SK-N-SH (cell line): ENCODE measurements at regions not wholly inside any gene's neighbourhood (a gene's known extent, or its start where the extent isn't known, plus 50 kb on each side); places are given as distances from the start of the nearest gene placed in this dataset.
"Not testable (repeated sequence)": the region's sequence is repeated elsewhere in the genome, so short reads cannot be mapped to it uniquely, and the experiment has no call there.

Source experiments
- CTCF ChIA-PET: fragments of 300-600, 350-600 bp; formaldehyde crosslinking; extraction: SDS; loops from one replicate; lab custom pipeline; 2021; lab: Yijun Ruan, JAX
- POLR2A ChIA-PET: fragments of 350-600 bp; sonication (Branson Sonifier 250); formaldehyde crosslinking; extraction: SDS; loops from one replicate; lab custom pipeline; 2020; ENCODE audit warnings: antibody characterized with exemption, inconsistent platforms; lab: Yijun Ruan, JAX
- DNase-seq: peaks from one replicate; pipeline ENCODE4 v3.0.0; 2012
- H2AFZ ChIP-seq: fragments of 200-600 bp; sonication (generic); 2 replicates; pipeline ENCODE4 v1.8.1; 2016; ENCODE audit warnings: antibody characterized with exemption, mild to moderate bottlenecking, low read depth
- H3F3A ChIP-seq: fragments of 200-600 bp; sonication (generic); replicated peaks from 2 replicates; pipeline ENCODE3; 2016; ENCODE audit warnings: antibody characterized with exemption, mild to moderate bottlenecking; ENCODE audit not compliant: insufficient read depth
- H3K27ac ChIP-seq, 2 experiments: fragments of 200-500 bp in 1 of 2; fragments of 200-600 bp in 1 of 2; sonication (Bioruptor generic) in 1 of 2; sonication (generic), shearing (Covaris generic) in 1 of 2; 2 replicates each; pipeline versions ENCODE4 v1.5.1 to v1.6.1; 2014 to 2016; ENCODE audit warnings: low read depth in 2 of 2, inconsistent platforms in 1 of 2, low read length in 1 of 2, mild to moderate bottlenecking in 1 of 2, mixed read lengths in 1 of 2
- H3K27me3 ChIP-seq: fragments of 200-600 bp; sonication (generic), shearing (Covaris generic); 2 replicates; pipeline ENCODE4 v1.6.1; 2016; ENCODE audit warnings: mixed run types; ENCODE audit not compliant: insufficient read depth
- H3K36me3 ChIP-seq, 2 experiments: fragments of 200-500 bp in 1 of 2; fragments of 200-600 bp in 1 of 2; sonication (Bioruptor generic) in 1 of 2; sonication (generic) in 1 of 2; replicated peaks in 1 of 2; 2 replicates each; pipeline versions ENCODE3 to v1.5.1; 2014 to 2016; ENCODE audit warnings: low read length in 1 of 2, mild to moderate bottlenecking in 1 of 2; ENCODE audit not compliant: insufficient read depth in 2 of 2, control insufficient read depth in 1 of 2
- H3K4me1 ChIP-seq, 2 experiments: fragments of 200-500 bp in 1 of 2; fragments of 200-600 bp in 1 of 2; sonication (Bioruptor generic) in 1 of 2; sonication (generic), shearing (Covaris generic) in 1 of 2; 2 replicates each; pipeline versions ENCODE4 v1.5.1 to v1.6.1; 2014 to 2016; ENCODE audit warnings: low read depth in 1 of 2, low read length in 1 of 2, mixed run types in 1 of 2; ENCODE audit not compliant: insufficient read depth in 2 of 2, control insufficient read depth in 1 of 2
- H3K4me2 ChIP-seq: fragments of 200-600 bp; sonication (generic), shearing (Covaris generic); 2 replicates; pipeline ENCODE4 v1.6.1; 2017; ENCODE audit warnings: mixed run types
- H3K4me3 ChIP-seq, 2 experiments: fragments of 200-500 bp in 1 of 2; fragments of 200-600 bp in 1 of 2; sonication (Bioruptor generic) in 1 of 2; sonication (generic), shearing (Covaris generic) in 1 of 2; 2 replicates each; pipeline versions ENCODE4 v1.5.1 to v1.8.1; 2014 to 2016; ENCODE audit warnings: low read depth in 2 of 2, inconsistent platforms in 1 of 2, low read length in 1 of 2, mild to moderate bottlenecking in 1 of 2, mixed read lengths in 1 of 2, moderate library complexity in 1 of 2
- H3K79me2 ChIP-seq: fragments of 200-600 bp; sonication (generic); 2 replicates; pipeline ENCODE4 v1.8.1; 2017; ENCODE audit warnings: mild to moderate bottlenecking; ENCODE audit not compliant: insufficient read depth
- H3K9ac ChIP-seq: fragments of 200-600 bp; sonication (generic); 2 replicates; pipeline ENCODE4 v1.6.1; 2017; ENCODE audit warnings: mixed run types
- H3K9me2 ChIP-seq: fragments of 200-600 bp; sonication (generic); 2 replicates; pipeline ENCODE4 v1.6.1; 2017; ENCODE audit warnings: mixed run types
- H3K9me3 ChIP-seq: fragments of 200-600 bp; sonication (generic); 2 replicates; pipeline ENCODE4 v1.6.1; 2017; ENCODE audit warnings: mixed run types, mild to moderate bottlenecking, moderate library complexity
- H4K20me1 ChIP-seq: fragments of 200-600 bp; sonication (generic); 2 replicates; pipeline ENCODE4 v1.6.1; 2017; ENCODE audit warnings: mild to moderate bottlenecking, mixed run types; ENCODE audit not compliant: insufficient read depth
- CHD2 ChIP-seq: fragments of 150-350 bp; IDR thresholded peaks from 2 replicates; pipeline ENCODE4 v1.6.1; 2018; ENCODE audit warnings: low read length; ENCODE audit not compliant: partially characterized antibody
- ELF1 ChIP-seq: IDR thresholded peaks from 2 replicates; pipeline ENCODE4 v1.4.0; 2012
- EZH2phosphoT487 ChIP-seq: fragments of 200-600 bp; sonication (generic); IDR thresholded peaks from 2 replicates; pipeline ENCODE4 v1.6.1; 2017; ENCODE audit warnings: low read depth, mixed run types, mild to moderate bottlenecking, antibody characterized with exemption, moderate library complexity, borderline replicate concordance
- FOXM1 ChIP-seq: IDR thresholded peaks from 2 replicates; pipeline ENCODE4 v1.4.0; 2012; ENCODE audit warnings: low read depth, mild to moderate bottlenecking
- GATA2 ChIP-seq: sonication (generic); formaldehyde crosslinking; IDR thresholded peaks from 2 replicates; pipeline ENCODE4 v1.5.0; 2020; ENCODE audit warnings: mild to moderate bottlenecking, missing genetic modification reagents
- MAX ChIP-seq: IDR thresholded peaks from 2 replicates; pipeline ENCODE4 v1.4.0; 2012; ENCODE audit warnings: low read depth
- POLR2AphosphoS5 ChIP-seq: IDR thresholded peaks from 2 replicates; pipeline ENCODE4 v1.6.1; 2012; ENCODE audit warnings: low read depth, low read length
- RAD21 ChIP-seq: IDR thresholded peaks from 2 replicates; pipeline ENCODE4 v1.6.1; 2012; ENCODE audit warnings: mild to moderate bottlenecking, low read length
- RFX5 ChIP-seq: IDR thresholded peaks from 2 replicates; pipeline ENCODE4 v1.6.1; 2012; ENCODE audit warnings: mild to moderate bottlenecking, improper control_type of control experiment, low read length
- SIN3A ChIP-seq: IDR thresholded peaks from 2 replicates; pipeline ENCODE4 v1.6.1; 2012; ENCODE audit warnings: low read depth, mild to moderate bottlenecking, low read length, moderate library complexity, borderline replicate concordance
- SMC3 ChIP-seq: IDR thresholded peaks from 2 replicates; pipeline ENCODE4 v1.6.1; 2012; ENCODE audit warnings: low read depth, low read length, improper control_type of control experiment
- TAF1 ChIP-seq: IDR thresholded peaks from 2 replicates; pipeline ENCODE4 v1.6.1; 2012; ENCODE audit warnings: low read depth, mild to moderate bottlenecking, low read length, moderate library complexity, borderline replicate concordance
- WGBS: methylation state at CpG from one replicate; pipeline ENCODE4 v1.1.6; 2017; ENCODE audit warnings: low lambda C conversion rate; 5-methylcytosine and 5-hydroxymethylcytosine counted together
- TF ChIP-seq, protein P1 (sequence below): fragments of 150-350 bp; IDR thresholded peaks from 2 replicates; pipeline ENCODE4 v1.6.1; 2017; ENCODE audit warnings: antibody characterized with exemption, low read length, low read depth, borderline replicate concordance
- TF ChIP-seq, protein P2 (sequence below): IDR thresholded peaks from 2 replicates; pipeline ENCODE4 v1.6.1; 2012; ENCODE audit warnings: mild to moderate bottlenecking, low read depth, low read length, moderate library complexity
- TF ChIP-seq, protein P3 (sequence below): IDR thresholded peaks from 2 replicates; pipeline ENCODE4; 2012
- TF ChIP-seq, protein P4 (sequence below): fragments of 150-350 bp; IDR thresholded peaks from 2 replicates; pipeline ENCODE4 v1.6.1; 2016; ENCODE audit warnings: mild to moderate bottlenecking, low read depth, low read length

DNA sequence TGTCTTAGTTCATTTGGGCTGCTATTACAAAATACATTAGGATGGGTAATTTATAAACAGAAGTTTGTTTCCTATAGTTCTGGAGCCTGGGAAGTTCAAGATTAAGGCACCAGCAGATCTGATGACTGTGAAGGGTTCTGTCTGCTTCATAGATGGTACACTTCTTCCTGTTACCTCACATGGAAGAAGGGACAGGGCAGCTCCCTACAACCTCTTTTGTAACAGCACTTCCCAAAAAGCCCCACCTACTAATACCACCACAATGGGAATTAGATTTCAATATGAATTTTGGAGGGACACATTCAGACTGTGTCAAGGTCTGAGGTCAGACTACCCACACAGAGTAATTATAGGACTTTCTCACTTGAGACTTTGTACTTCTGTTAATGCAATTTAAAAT lies 260.3 kb downstream of the ARHGAP12 start:
- H3K9ac ChIP-seq: no peak overlapping the region
- no peaks in the 10 kb centered on the region for H3K36me3 ChIP-seq
- no peak overlapping the region for H3K4me2 ChIP-seq
- no peaks in the 10 kb centered on the region for H3K27me3 ChIP-seq
- H3K9me3 ChIP-seq: no peaks in the 10 kb centered on the region; the same call in 1 of the 2 replicates
- TF ChIP-seq SMC3 (no peak), RFX5 (no peak), SIN3A (no peak), ELF1 (no peak), FOXM1 (no peak), CHD2 (no peak), TAF1 (no peak), RAD21 (no peak), GATA2 (CRISPR knock-in tag) (no peak), EZH2phosphoT487 (no peak), POLR2AphosphoS5 (no peak), MAX (no peak)
- TF ChIP-seq, protein P1, sequence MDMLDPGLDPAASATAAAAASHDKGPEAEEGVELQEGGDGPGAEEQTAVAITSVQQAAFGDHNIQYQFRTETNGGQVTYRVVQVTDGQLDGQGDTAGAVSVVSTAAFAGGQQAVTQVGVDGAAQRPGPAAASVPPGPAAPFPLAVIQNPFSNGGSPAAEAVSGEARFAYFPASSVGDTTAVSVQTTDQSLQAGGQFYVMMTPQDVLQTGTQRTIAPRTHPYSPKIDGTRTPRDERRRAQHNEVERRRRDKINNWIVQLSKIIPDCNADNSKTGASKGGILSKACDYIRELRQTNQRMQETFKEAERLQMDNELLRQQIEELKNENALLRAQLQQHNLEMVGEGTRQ: no peak
- TF ChIP-seq, protein P2, sequence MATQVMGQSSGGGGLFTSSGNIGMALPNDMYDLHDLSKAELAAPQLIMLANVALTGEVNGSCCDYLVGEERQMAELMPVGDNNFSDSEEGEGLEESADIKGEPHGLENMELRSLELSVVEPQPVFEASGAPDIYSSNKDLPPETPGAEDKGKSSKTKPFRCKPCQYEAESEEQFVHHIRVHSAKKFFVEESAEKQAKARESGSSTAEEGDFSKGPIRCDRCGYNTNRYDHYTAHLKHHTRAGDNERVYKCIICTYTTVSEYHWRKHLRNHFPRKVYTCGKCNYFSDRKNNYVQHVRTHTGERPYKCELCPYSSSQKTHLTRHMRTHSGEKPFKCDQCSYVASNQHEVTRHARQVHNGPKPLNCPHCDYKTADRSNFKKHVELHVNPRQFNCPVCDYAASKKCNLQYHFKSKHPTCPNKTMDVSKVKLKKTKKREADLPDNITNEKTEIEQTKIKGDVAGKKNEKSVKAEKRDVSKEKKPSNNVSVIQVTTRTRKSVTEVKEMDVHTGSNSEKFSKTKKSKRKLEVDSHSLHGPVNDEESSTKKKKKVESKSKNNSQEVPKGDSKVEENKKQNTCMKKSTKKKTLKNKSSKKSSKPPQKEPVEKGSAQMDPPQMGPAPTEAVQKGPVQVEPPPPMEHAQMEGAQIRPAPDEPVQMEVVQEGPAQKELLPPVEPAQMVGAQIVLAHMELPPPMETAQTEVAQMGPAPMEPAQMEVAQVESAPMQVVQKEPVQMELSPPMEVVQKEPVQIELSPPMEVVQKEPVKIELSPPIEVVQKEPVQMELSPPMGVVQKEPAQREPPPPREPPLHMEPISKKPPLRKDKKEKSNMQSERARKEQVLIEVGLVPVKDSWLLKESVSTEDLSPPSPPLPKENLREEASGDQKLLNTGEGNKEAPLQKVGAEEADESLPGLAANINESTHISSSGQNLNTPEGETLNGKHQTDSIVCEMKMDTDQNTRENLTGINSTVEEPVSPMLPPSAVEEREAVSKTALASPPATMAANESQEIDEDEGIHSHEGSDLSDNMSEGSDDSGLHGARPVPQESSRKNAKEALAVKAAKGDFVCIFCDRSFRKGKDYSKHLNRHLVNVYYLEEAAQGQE: no peak
- TF ChIP-seq, protein P3, sequence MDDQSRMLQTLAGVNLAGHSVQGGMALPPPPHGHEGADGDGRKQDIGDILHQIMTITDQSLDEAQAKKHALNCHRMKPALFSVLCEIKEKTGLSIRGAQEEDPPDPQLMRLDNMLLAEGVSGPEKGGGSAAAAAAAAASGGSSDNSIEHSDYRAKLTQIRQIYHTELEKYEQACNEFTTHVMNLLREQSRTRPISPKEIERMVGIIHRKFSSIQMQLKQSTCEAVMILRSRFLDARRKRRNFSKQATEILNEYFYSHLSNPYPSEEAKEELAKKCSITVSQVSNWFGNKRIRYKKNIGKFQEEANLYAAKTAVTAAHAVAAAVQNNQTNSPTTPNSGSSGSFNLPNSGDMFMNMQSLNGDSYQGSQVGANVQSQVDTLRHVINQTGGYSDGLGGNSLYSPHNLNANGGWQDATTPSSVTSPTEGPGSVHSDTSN: no peak
- TF ChIP-seq, protein P4, sequence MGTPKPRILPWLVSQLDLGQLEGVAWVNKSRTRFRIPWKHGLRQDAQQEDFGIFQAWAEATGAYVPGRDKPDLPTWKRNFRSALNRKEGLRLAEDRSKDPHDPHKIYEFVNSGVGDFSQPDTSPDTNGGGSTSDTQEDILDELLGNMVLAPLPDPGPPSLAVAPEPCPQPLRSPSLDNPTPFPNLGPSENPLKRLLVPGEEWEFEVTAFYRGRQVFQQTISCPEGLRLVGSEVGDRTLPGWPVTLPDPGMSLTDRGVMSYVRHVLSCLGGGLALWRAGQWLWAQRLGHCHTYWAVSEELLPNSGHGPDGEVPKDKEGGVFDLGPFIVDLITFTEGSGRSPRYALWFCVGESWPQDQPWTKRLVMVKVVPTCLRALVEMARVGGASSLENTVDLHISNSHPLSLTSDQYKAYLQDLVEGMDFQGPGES: no peak
- TF ChIP-seq, all 33 proteins: peak for 0
- H2AFZ ChIP-seq: no peak overlapping the region
- no peak for DNase-seq
- no peaks in the 10 kb centered on the region; a peak in 1 of 4 replicates for H3K4me1 ChIP-seq
- no peaks in the 10 kb centered on the region for H3F3A ChIP-seq
- H3K9me2 ChIP-seq: no peaks in the 10 kb centered on the region
- H4K20me1 ChIP-seq: no peaks in the 10 kb centered on the region
- H3K4me3 ChIP-seq: no peak overlapping the region
- H3K27ac ChIP-seq: no peak overlapping the region
- POLR2A ChIA-PET: no interaction called here
- CTCF ChIA-PET: no interaction called here
- no peaks in the 10 kb centered on the region for H3K79me2 ChIP-seq

GRCh38 chr10:31665764-31666279 lies 262.8 kb downstream of the ARHGAP12 start:
- H3K4me1 ChIP-seq, H3K9me2 ChIP-seq, CTCF ChIA-PET: not testable (repeated sequence)

More at GRCh38 chr10:31665764-31666279, 262.8 kb downstream of the ARHGAP12 start:
- H3K4me3 ChIP-seq, H3K27ac ChIP-seq, H3K9ac ChIP-seq, H3K79me2 ChIP-seq, POLR2A ChIA-PET, DNase-seq, H3K9me3 ChIP-seq, H3K4me2 ChIP-seq, H3F3A ChIP-seq, H3K27me3 ChIP-seq, H2AFZ ChIP-seq, H3K36me3 ChIP-seq, H4K20me1 ChIP-seq: not testable (repeated sequence)
- 87% methylated on average over 3 of the region's 3 CpGs for WGBS
